Motor neuron (in vitro differentiated cells): ENCODE measurements at regions not wholly inside any gene's neighbourhood (a gene's known extent, or its start where the extent isn't known, plus 50 kb on each side); places are given as distances from the start of the nearest gene placed in this dataset.
"Not testable (repeated sequence)": the region's sequence is repeated elsewhere in the genome, so short reads cannot be mapped to it uniquely, and the experiment has no call there.

Source experiments
- ATAC-seq, 8 experiments: fragments of 200-7000 bp; cut with Tn5 transposase; replicated peaks in 6 of 8; 2 replicates each; pipeline ENCODE4 v1.8.0; 2021; ENCODE audit warnings: mild to moderate bottlenecking in 8 of 8, moderate library complexity in 8 of 8
- H3K27ac ChIP-seq, 2 donors: fragments of 250-450 bp; sonication (Bioruptor Pico); 2 replicates each; pipeline ENCODE4 v1.9.0; 2021; ENCODE audit warnings: antibody characterized with exemption in 2 of 2, mild to moderate bottlenecking in 2 of 2, moderate library complexity in 1 of 2
- H3K4me1 ChIP-seq, 2 donors: fragments of 250-450 bp; sonication (Bioruptor Pico); replicated peaks in 1 of 2; 2 replicates each; pipeline ENCODE4 v1.6.1; 2021; ENCODE audit warnings: antibody characterized with exemption in 2 of 2, mild to moderate bottlenecking in 2 of 2, moderate library complexity in 1 of 2
- H3K4me3 ChIP-seq, 5 donors: fragments of 250-450 bp; sonication (Bioruptor Pico); 2 replicates each; pipeline ENCODE4 v1.9.0; 2021; ENCODE audit warnings: antibody characterized with exemption in 5 of 5, mild to moderate bottlenecking in 5 of 5, moderate library complexity in 4 of 5
- WGBS, 10 experiments: fragments of 450-650 bp; shearing (Covaris generic); methylation state at CpG; one replicate each; pipeline ENCODE4 v1.0.0; 2022; 5-methylcytosine and 5-hydroxymethylcytosine counted together
- in situ Hi-C, 9 experiments: fragments of 400-800 bp; cut with MboI; loops; one replicate each; pipeline ENCODE4 v1.15.0; 2021; ENCODE audit warnings: low sequenced_read_pairs in 9 of 9, low pct_unique_long_range_greater_than_20kb in 2 of 9; ENCODE audit not compliant: unreplicated experiment in 9 of 9

GRCh38 chr11:119567688-119568582, 145.0 kb upstream of the THY1 start:
- in situ Hi-C loops, result no loop called here
- no peak overlapping the region for H3K4me3 ChIP-seq
- H3K27ac ChIP-seq, result peak overlapping the region; percentile 46 to 77
- H3K4me1 ChIP-seq, result peaks cover 14 to 15% of the 10 kb centered on the region in 2 donors
- WGBS, 10 experiments, result 0 to 33% (median 9%) methylated on average over 1 to 8 of the region's 9 CpGs; no CpG with 5 or more reads in 2 of the 10 experiments
- ATAC-seq, result peak; percentile 72 to 97 (median 94)

GRCh38 chr11:119566319-119566718, 143.3 kb upstream of the THY1 start:
- no peak overlapping the region for H3K4me3 ChIP-seq
- H3K4me1 ChIP-seq, result peaks cover 14 to 15% of the 10 kb centered on the region in 2 donors
- in situ Hi-C loops, result no loop called here
- no peak overlapping the region for H3K27ac ChIP-seq
- ATAC-seq, result no peak
- 74 to 100% (median 100%) methylated on average over 1 to 2 of the region's 2 CpGs; no CpG with 5 or more reads in 5 of the 10 experiments for WGBS, 10 experiments

DNA sequence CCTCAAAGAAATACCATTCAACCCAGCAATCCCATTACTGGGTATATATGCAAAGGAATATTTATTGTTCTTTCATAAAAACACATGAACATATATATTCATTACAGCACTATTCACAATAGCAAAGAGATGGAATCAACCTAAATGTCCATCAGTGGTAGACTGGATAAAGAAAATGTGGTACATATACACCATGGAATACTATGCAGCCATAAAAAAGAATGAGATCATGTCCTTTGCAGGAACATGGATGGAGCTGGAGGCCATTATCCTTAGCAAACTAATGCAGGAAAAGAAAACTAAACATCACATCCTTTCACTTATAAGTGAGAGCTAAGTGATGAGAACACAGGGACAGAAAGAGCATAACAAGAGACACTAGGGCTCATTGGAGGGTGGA, 142.7 kb upstream of the THY1 start:
- H3K4me1 ChIP-seq, result peaks cover 14 to 15% of the 10 kb centered on the region in 2 donors
- H3K4me3 ChIP-seq, in situ Hi-C loops, H3K27ac ChIP-seq, ATAC-seq: not testable (repeated sequence)

DNA sequence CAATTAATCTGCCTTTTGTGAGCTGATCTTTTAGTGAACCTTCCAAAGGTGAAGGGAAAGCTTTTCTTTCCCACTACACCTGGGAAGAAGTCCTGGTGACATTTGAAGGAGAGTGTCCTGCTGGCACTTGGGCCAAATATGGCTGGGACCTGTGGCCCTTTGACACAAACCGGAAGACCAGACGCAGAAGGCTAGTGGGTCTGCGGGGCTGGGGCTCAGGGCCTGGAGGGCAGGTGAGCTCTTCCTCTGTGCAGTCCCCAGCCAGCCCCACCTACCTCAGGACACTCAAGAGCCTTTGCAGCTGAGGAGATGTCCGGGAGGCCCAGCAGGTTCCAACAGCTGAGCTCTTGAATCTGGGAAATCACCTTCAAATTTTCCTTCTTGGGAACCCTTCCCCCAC, 138.0 kb upstream of the THY1 start:
- Histone ChIP-seq H3K4me1 (no peaks in the 10 kb centered on the region), H3K27ac (no peak overlapping the region), H3K4me3 (no peak overlapping the region)
- in situ Hi-C loops, result no loop called here
- WGBS, 10 experiments, result 100% methylated on average over 2 of the region's 4 CpGs; no CpG with 5 or more reads in 9 of the 10 experiments
- no peak for ATAC-seq

- WGBS, 10 experiments, result 40 to 100% (median 71%) methylated on average over 1 to 4 of the region's 6 CpGs; no CpG with 5 or more reads in 4 of the 10 experiments
- no peak overlapping the region for H3K4me3 ChIP-seq
- no peak overlapping the region for H3K27ac ChIP-seq
- in situ Hi-C loops, result no loop called here
- no peaks in the 10 kb centered on the region for H3K4me1 ChIP-seq
- ATAC-seq, result no peak
Measured at GRCh38 chr11:119560291-119560690, 137.3 kb upstream of the THY1 start.

DNA sequence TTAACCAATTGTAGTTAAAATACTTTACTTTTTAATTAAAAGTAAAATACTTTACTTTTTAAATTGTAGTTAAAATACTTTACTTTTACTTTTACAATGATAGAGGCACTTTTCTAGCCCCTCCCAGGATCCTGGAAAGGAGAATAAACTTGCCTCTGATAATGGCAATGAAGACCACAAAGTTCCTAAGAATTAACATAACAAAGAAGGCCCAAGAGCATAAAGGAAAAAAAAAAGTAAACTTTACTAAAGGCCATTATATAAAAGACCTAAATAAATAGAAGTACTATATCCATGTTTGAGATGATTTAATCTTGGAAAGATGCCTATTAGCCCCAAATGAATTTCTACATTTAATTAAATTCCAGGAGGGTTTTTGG, 129.1 kb upstream of the THY1 start:
- no peak overlapping the region for H3K4me3 ChIP-seq
- ATAC-seq, result no peak
- in situ Hi-C loops, result no loop called here
- H3K27ac ChIP-seq, result no peak overlapping the region
- no peaks in the 10 kb centered on the region for H3K4me1 ChIP-seq

- in situ Hi-C loops, result no loop called here
- 0 to 73% (median 44%) methylated on average over 1 to 5 of the region's 5 CpGs for WGBS, 10 experiments
- Histone ChIP-seq H3K27ac (no peak overlapping the region), H3K4me1 (no peaks in the 10 kb centered on the region), H3K4me3 (no peak overlapping the region)
- ATAC-seq, result peak in 2 of 8 experiments; percentile 11 to 12
Measured at GRCh38 chr11:119551420-119552105, 128.6 kb upstream of the THY1 start.

DNA sequence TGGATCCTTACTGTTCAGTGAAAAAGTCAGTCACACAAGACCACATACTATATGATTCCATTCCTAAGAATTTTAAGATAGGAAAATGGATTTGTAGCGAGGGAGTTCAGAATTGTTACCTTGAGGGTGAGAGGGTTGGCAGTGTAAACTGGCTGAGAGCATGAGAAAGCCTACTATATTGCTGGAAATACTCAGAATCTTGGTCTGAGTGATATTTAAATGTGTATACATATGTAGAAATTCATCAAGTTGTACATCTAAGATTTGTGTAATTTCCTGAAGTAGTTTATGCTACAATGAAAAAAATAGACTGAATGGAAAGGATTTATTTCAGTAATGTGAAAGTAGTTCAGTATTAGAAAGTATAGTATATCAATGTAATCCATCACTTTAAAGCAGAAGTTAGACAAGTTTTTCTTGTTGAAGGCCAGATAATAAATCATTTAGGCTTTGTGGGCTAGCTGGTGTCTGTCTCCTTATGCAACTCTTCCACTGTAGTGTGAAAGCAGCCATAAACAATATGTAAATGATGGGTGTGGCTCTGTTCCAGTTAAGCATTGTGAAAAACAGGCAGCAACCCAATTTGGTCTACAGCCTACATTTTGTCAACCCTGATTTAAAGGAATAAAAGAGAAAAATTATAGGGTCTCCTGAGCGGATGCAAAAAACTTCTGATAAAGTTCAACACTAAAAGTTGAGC, 127.2 kb upstream of the THY1 start:
- 0 to 63% (median 38%) methylated on average over 1 to 2 of the region's 2 CpGs for WGBS, 10 experiments
- Histone ChIP-seq H3K4me1 (no peaks in the 10 kb centered on the region), H3K27ac (no peak overlapping the region), H3K4me3 (no peak overlapping the region)
- ATAC-seq, result peak in 3 of 8 experiments; percentile 86 to 95 (median 95)
- in situ Hi-C loops, result no loop called here

DNA sequence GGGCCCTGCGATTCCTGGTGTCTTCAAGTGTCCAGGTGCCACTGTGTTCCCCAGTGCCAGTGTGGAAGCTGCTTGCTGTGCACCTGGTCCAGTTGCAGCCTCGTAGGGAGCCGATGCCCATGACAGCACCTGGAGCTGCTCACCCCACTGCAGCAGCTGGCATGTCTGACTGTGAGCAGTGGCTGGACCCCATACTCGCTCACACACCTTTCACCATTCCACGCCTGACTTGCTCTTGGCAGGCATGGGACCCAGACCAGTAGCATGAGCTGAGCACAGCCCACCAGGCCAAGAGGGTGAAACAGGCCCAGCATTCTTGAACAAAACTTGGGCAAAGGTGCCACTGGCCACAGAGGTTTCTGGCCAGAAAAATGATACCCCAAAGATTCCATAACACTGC, 124.5 kb upstream of the THY1 start:
- no peak for ATAC-seq
- no peak overlapping the region for H3K27ac ChIP-seq
- 50 to 100% (median 72%) methylated on average over 1 to 4 of the region's 5 CpGs; no CpG with 5 or more reads in 7 of the 10 experiments for WGBS, 10 experiments
- H3K4me1 ChIP-seq, result no peaks in the 10 kb centered on the region
- in situ Hi-C loops, result no loop called here
- H3K4me3 ChIP-seq, result no peak overlapping the region

- no peak for ATAC-seq
- Histone ChIP-seq H3K4me3 (no peak overlapping the region), H3K27ac (no peak overlapping the region), H3K4me1 (no peaks in the 10 kb centered on the region)
- in situ Hi-C loops, result no loop called here
- 76 to 83% (median 80%) methylated on average over 2 to 3 of the region's 13 CpGs; no CpG with 5 or more reads in 7 of the 10 experiments for WGBS, 10 experiments
Measured at GRCh38 chr11:119545978-119546915, 123.3 kb upstream of the THY1 start.

DNA sequence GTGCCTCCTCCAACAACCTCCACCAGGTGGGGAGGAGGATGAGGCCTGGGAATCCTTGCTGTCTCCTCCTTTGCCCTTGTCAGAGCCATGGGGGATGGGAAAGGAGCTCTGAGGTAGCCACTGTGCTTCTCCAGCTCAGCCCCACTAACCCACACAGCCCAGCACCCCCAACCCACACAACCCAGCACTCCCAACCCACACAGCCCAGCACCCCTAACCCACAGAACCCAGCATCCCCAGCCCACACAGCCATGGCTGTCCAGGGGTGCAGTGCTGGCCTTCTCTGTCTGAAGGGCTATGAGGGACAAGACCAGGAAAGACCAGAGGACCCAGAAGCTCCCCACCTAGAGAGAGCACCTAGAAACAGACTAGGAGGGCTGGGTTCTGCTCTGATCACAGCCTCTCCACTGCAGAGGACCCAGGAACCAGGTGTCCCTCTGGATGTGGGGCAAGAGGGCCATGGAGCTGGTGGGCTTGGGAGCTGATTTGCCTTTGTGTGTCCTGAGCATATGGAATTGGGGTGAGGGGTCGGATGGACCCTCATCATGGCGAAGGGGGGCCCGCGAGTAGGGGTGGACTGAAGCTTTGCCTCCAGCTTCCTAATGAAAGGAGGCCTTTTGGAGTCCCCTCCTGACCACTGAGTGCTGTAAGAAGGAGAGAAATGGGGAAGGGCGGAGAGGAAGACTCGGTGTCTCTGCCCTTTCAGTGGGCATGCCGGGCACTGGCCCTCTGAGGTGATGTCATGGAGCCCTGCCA, 117.6 kb upstream of the THY1 start:
- in situ Hi-C loops, result no loop called here
- WGBS, 10 experiments, result 40% methylated on average over 1 of the region's 7 CpGs; no CpG with 5 or more reads in 9 of the 10 experiments

GRCh38 chr11:119539583-119539982, 116.6 kb upstream of the THY1 start:
- no peak overlapping the region for H3K27ac ChIP-seq
- peaks cover 3 to 8% of the 10 kb centered on the region in 2 donors for H3K4me1 ChIP-seq
- in situ Hi-C loops, result loop anchor here in 1 of 9 experiments (5.0 kb wide), 1 partner anchor 57 kb away; no protein-coding TSS in a partner anchor
- no peak overlapping the region for H3K4me3 ChIP-seq
- 40 to 100% (median 81%) methylated on average over 1 to 4 of the region's 4 CpGs; no CpG with 5 or more reads in 2 of the 10 experiments for WGBS, 10 experiments
- ATAC-seq, result no peak

More for the DNA sequence above, 117.6 kb upstream of the THY1 start:
- no peak overlapping the region for H3K27ac ChIP-seq
- H3K4me3 ChIP-seq, result no peak overlapping the region
- peaks cover 3 to 8% of the 10 kb centered on the region in 2 donors for H3K4me1 ChIP-seq
- ATAC-seq, result no peak
